ENCODE measurements at regions not wholly inside any gene's neighbourhood (a gene's known extent, or its start where the extent isn't known, plus 50 kb on each side); places are given as distances from the start of the nearest gene placed in this dataset.

- no peaks in the 10 kb centered on the region for H3K9me2 ChIP-seq (replicated peaks; ENCODE audit: low read depth, low read length)
- no peaks in the 10 kb centered on the region for H3K36me3 ChIP-seq (ENCODE audit: insufficient read depth, low read length)
- H3K4me1 ChIP-seq (ENCODE audit: insufficient read depth, low read length, poor library complexity, severe bottlenecking): no peaks in the 10 kb centered on the region
- H4K20me1 ChIP-seq (ENCODE audit: insufficient read depth, low read length, poor library complexity, severe bottlenecking): no peaks in the 10 kb centered on the region
- no peak overlapping the region for H3K4me2 ChIP-seq (ENCODE audit: low read depth, low read length, poor library complexity, severe bottlenecking)
- H3K9ac ChIP-seq (ENCODE audit: low read depth, low read length, poor library complexity, severe bottlenecking): no peak overlapping the region
- H3K79me2 ChIP-seq (ENCODE audit: insufficient read depth, low read length): no peaks in the 10 kb centered on the region
- no peaks in the 10 kb centered on the region for H3K9me3 ChIP-seq (ENCODE audit: insufficient read depth, low read depth, low read length)
- H3F3A ChIP-seq (ENCODE audit: low read depth): no peaks in the 10 kb centered on the region
- H3K4me3 ChIP-seq (ENCODE audit: low read length, poor library complexity, severe bottlenecking): no peak overlapping the region
- no peak overlapping the region for H2AFZ ChIP-seq (ENCODE audit: low read length)
- H3K27me3 ChIP-seq (ENCODE audit: insufficient read depth, low read length, poor library complexity, severe bottlenecking): no peaks in the 10 kb centered on the region
- TF ChIP-seq CTCF (conservative IDR thresholded peaks at IDR 0.05; ENCODE audit: low read length) (no peak), EZH2phosphoT487 (IDR thresholded peaks at IDR 0.05; ENCODE audit: borderline replicate concordance) (no peak)
Observed at GRCh38 chr7:53697913-53698312, 662.5 kb downstream of the POM121L12 start.

- TF ChIP-seq CTCF (conservative IDR thresholded peaks at IDR 0.05; ENCODE audit: low read length) (no peak), EZH2phosphoT487 (IDR thresholded peaks at IDR 0.05; ENCODE audit: borderline replicate concordance) (no peak)
- no peaks in the 10 kb centered on the region for H3F3A ChIP-seq (ENCODE audit: low read depth)
- H3K9me3 ChIP-seq (ENCODE audit: insufficient read depth, low read depth, low read length): no peaks in the 10 kb centered on the region
- no peaks in the 10 kb centered on the region for H3K79me2 ChIP-seq (ENCODE audit: insufficient read depth, low read length)
- no peaks in the 10 kb centered on the region for H4K20me1 ChIP-seq (ENCODE audit: insufficient read depth, low read length, poor library complexity, severe bottlenecking)
- H3K9me2 ChIP-seq (replicated peaks; ENCODE audit: low read depth, low read length): no peaks in the 10 kb centered on the region
- no peaks in the 10 kb centered on the region for H3K27me3 ChIP-seq (ENCODE audit: insufficient read depth, low read length, poor library complexity, severe bottlenecking)
- H3K36me3 ChIP-seq (ENCODE audit: insufficient read depth, low read length): no peaks in the 10 kb centered on the region
- H3K4me1 ChIP-seq (ENCODE audit: insufficient read depth, low read length, poor library complexity, severe bottlenecking): no peaks in the 10 kb centered on the region
- no peak overlapping the region for H3K4me2 ChIP-seq (ENCODE audit: low read depth, low read length, poor library complexity, severe bottlenecking)
- no peak overlapping the region for H3K4me3 ChIP-seq (ENCODE audit: low read length, poor library complexity, severe bottlenecking)
- no peak overlapping the region for H3K9ac ChIP-seq (ENCODE audit: low read depth, low read length, poor library complexity, severe bottlenecking)
- H2AFZ ChIP-seq (ENCODE audit: low read length): no peak overlapping the region
Observed at GRCh38 chr7:53699215-53699837, 663.9 kb downstream of the POM121L12 start.

- Histone ChIP-seq H3K79me2 (ENCODE audit: insufficient read depth, low read length) (no peaks in the 10 kb centered on the region), H3K36me3 (ENCODE audit: insufficient read depth, low read length) (no peaks in the 10 kb centered on the region), H3K4me2 (ENCODE audit: low read depth, low read length, poor library complexity, severe bottlenecking) (no peak overlapping the region), H2AFZ (ENCODE audit: low read length) (no peak overlapping the region), H3K4me1 (ENCODE audit: insufficient read depth, low read length, poor library complexity, severe bottlenecking) (no peaks in the 10 kb centered on the region), H3F3A (ENCODE audit: low read depth) (no peaks in the 10 kb centered on the region), H4K20me1 (ENCODE audit: insufficient read depth, low read length, poor library complexity, severe bottlenecking) (no peaks in the 10 kb centered on the region), H3K27me3 (ENCODE audit: insufficient read depth, low read length, poor library complexity, severe bottlenecking) (no peaks in the 10 kb centered on the region), H3K9me3 (ENCODE audit: insufficient read depth, low read depth, low read length) (no peaks in the 10 kb centered on the region), H3K9me2 (replicated peaks; ENCODE audit: low read depth, low read length) (no peaks in the 10 kb centered on the region), H3K4me3 (ENCODE audit: low read length, poor library complexity, severe bottlenecking) (no peak overlapping the region), H3K9ac (ENCODE audit: low read depth, low read length, poor library complexity, severe bottlenecking) (no peak overlapping the region)
- TF ChIP-seq EZH2phosphoT487 (IDR thresholded peaks at IDR 0.05; ENCODE audit: borderline replicate concordance) (no peak), CTCF (conservative IDR thresholded peaks at IDR 0.05; ENCODE audit: low read length) (no peak)
Observed at GRCh38 chr7:53719122-53719521, 683.7 kb downstream of the POM121L12 start.

All from Loucy (cell line).